HCT116 (cell line): ENCODE measurements at regions not wholly inside any gene's neighbourhood (a gene's known extent, or its start where the extent isn't known, plus 50 kb on each side); places are given as distances from the start of the nearest gene placed in this dataset.

ENCODE experiments used
- EZH2 ChIP-seq: fragments of 200-600 bp; sonication (generic); IDR thresholded peaks from 2 replicates; pipeline ENCODE4 v1.6.1; 2017; ENCODE audit warnings: antibody characterized with exemption, mixed run types
- JUND ChIP-seq: IDR thresholded peaks from 2 replicates; pipeline ENCODE4 v1.6.1; 2012
- SIN3A ChIP-seq: IDR thresholded peaks from 2 replicates; pipeline ENCODE4 v1.6.1; 2012; ENCODE audit warnings: low read depth
- SRF ChIP-seq: IDR thresholded peaks from 2 replicates; pipeline ENCODE4 v1.6.1; 2012; ENCODE audit warnings: low read depth
- TF ChIP-seq, protein P1 (sequence below), 3 experiments: fragments of 200-600 bp in 1 of 3; sonication (generic) in 1 of 3; IDR thresholded peaks in 2 of 3; conservative IDR thresholded peaks in 1 of 3; 2 replicates each; pipeline ENCODE4 v1.5.1; 2012 to 2017; ENCODE audit warnings: low read depth in 2 of 3, low read length in 2 of 3, antibody characterized with exemption in 1 of 3, borderline replicate concordance in 1 of 3, control low read depth in 1 of 3, mild to moderate bottlenecking in 1 of 3, mixed read lengths in 1 of 3, mixed run types in 1 of 3, moderate library complexity in 1 of 3; ENCODE audit not compliant: insufficient read depth in 1 of 3
- TF ChIP-seq, protein P2 (sequence below): IDR thresholded peaks from 2 replicates; pipeline ENCODE4 v1.6.1; 2012

DNA sequence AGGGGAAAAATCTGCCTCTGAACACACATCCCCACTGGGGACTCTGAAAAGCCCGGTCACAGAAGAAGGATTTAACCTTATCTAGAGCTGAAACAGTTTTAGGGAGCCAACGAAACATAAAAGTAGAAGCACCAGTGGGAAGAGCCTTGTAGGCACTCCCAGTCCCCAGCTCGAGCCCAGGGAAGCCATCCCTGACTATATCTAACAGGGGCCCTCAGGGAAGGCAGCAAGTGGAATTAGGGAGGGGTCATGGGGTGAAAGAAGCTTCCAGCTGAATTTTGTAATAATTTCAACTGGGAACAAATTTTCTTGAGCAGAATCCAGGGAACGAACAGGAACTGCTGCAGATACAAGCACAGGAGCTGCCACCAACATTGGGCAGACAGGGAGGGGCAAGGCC, 127.8 kb downstream of the BMP4 start:
- TF ChIP-seq JUND (no peak), EZH2 (no peak), SIN3A (no peak), SRF (no peak)
- TF ChIP-seq, protein P1, sequence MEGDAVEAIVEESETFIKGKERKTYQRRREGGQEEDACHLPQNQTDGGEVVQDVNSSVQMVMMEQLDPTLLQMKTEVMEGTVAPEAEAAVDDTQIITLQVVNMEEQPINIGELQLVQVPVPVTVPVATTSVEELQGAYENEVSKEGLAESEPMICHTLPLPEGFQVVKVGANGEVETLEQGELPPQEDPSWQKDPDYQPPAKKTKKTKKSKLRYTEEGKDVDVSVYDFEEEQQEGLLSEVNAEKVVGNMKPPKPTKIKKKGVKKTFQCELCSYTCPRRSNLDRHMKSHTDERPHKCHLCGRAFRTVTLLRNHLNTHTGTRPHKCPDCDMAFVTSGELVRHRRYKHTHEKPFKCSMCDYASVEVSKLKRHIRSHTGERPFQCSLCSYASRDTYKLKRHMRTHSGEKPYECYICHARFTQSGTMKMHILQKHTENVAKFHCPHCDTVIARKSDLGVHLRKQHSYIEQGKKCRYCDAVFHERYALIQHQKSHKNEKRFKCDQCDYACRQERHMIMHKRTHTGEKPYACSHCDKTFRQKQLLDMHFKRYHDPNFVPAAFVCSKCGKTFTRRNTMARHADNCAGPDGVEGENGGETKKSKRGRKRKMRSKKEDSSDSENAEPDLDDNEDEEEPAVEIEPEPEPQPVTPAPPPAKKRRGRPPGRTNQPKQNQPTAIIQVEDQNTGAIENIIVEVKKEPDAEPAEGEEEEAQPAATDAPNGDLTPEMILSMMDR (IDR thresholded peaks at IDR 0.05 in 2 of 3, conservative IDR thresholded peaks at IDR 0.05 in 1 of 3; ENCODE audit: borderline replicate concordance in 1 of 3, insufficient read depth in 1 of 3, low read depth in 2 of 3, low read length in 2 of 3), result no peak
- TF ChIP-seq, protein P2, sequence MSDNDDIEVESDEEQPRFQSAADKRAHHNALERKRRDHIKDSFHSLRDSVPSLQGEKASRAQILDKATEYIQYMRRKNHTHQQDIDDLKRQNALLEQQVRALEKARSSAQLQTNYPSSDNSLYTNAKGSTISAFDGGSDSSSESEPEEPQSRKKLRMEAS, result no peak
